GM23338 (cell line): ENCODE measurements at regions not wholly inside any gene's neighbourhood (a gene's known extent, or its start where the extent isn't known, plus 50 kb on each side); places are given as distances from the start of the nearest gene placed in this dataset.

ENCODE experiments used
- ATAC-seq: fragments of 200-7000 bp; cut with Tn5 transposase; 3 replicates; pipeline ENCODE4 v1.9.1; 2020
- DNase-seq: peaks from one replicate; pipeline ENCODE4 v3.0.0-alpha.2; 2015; ENCODE audit warnings: low spot score
- H2AFZ ChIP-seq: fragments of 200-600 bp; sonication (generic); 2 replicates; pipeline ENCODE4 v1.8.0; 2016; ENCODE audit warnings: antibody characterized with exemption, mild to moderate bottlenecking, moderate library complexity
- H3F3A ChIP-seq: fragments of 200-600 bp; sonication (generic); replicated peaks from 2 replicates; pipeline ENCODE4 v1.8.0; 2017; ENCODE audit warnings: antibody characterized with exemption, mixed run types, low read depth
- H3K27ac ChIP-seq: fragments of 200-600 bp; sonication (generic); 2 replicates; pipeline ENCODE4 v1.6.1; 2016; ENCODE audit warnings: low read depth
- H3K27me3 ChIP-seq: fragments of 200-600 bp; sonication (generic); 2 replicates; pipeline ENCODE4 v1.8.0; 2016; ENCODE audit warnings: mild to moderate bottlenecking, mixed run types, moderate library complexity; ENCODE audit not compliant: insufficient read depth
- H3K36me3 ChIP-seq: fragments of 200-600 bp; sonication (generic); 2 replicates; pipeline ENCODE4 v1.8.0; 2016; ENCODE audit warnings: mild to moderate bottlenecking; ENCODE audit not compliant: insufficient read depth
- H3K4me1 ChIP-seq: fragments of 200-600 bp; sonication (generic); 2 replicates; pipeline ENCODE4 v1.8.0; 2016; ENCODE audit warnings: mild to moderate bottlenecking, moderate library complexity; ENCODE audit not compliant: insufficient read depth
- H3K4me2 ChIP-seq: fragments of 200-600 bp; sonication (generic); 2 replicates; pipeline ENCODE4 v1.7.1; 2017; ENCODE audit warnings: mixed run types
- H3K4me3 ChIP-seq: fragments of 200-600 bp; sonication (generic); 2 replicates; pipeline ENCODE4 v1.6.1; 2016; ENCODE audit warnings: mixed run types
- H3K79me2 ChIP-seq: fragments of 200-600 bp; sonication (generic); replicated peaks from 2 replicates; pipeline ENCODE4 v1.8.0; 2017; ENCODE audit warnings: mild to moderate bottlenecking; ENCODE audit not compliant: insufficient read depth
- H3K9me2 ChIP-seq: fragments of 200-600 bp; sonication (generic); 2 replicates; pipeline ENCODE4 v1.8.0; 2017; ENCODE audit not compliant: insufficient read depth
- H4K20me1 ChIP-seq: fragments of 200-600 bp; sonication (generic); replicated peaks from 2 replicates; pipeline ENCODE4 v1.8.0; 2017; ENCODE audit warnings: mild to moderate bottlenecking; ENCODE audit not compliant: insufficient read depth
- H3K27ac Mint-ChIP-seq: 2 replicates; pipeline ENCODE4 v1.8.0; 2020; ENCODE audit warnings: inconsistent platforms, mild to moderate bottlenecking, moderate library complexity, mixed read lengths
- H3K27me3 Mint-ChIP-seq: 3 replicates; pipeline ENCODE4 v1.8.0; 2022; ENCODE audit warnings: low read depth, mild to moderate bottlenecking, moderate library complexity, mixed read lengths, inconsistent platforms; ENCODE audit not compliant: insufficient read depth, poor library complexity
- H3K36me3 Mint-ChIP-seq: 3 replicates; pipeline ENCODE4 v1.8.0; 2021; ENCODE audit warnings: low read depth, mild to moderate bottlenecking, inconsistent platforms, moderate library complexity, mixed read lengths
- H3K4me1 Mint-ChIP-seq: 3 replicates; pipeline ENCODE4 v1.8.0; 2020; ENCODE audit warnings: mild to moderate bottlenecking, inconsistent platforms, mixed read lengths
- H3K4me3 Mint-ChIP-seq: 3 replicates; pipeline ENCODE4 v1.8.0; 2021; ENCODE audit warnings: moderate library complexity, mild to moderate bottlenecking, inconsistent platforms, mixed read lengths
- H3K9me3 Mint-ChIP-seq: 3 replicates; pipeline ENCODE4 v1.8.0; 2020; ENCODE audit warnings: moderate library complexity, mild to moderate bottlenecking, inconsistent platforms, mixed read lengths
- CREB1 ChIP-seq: fragments of 250-450 bp; sonication (Bioruptor Pico); IDR thresholded peaks from 2 replicates; pipeline ENCODE4 v1.5.0; 2020; ENCODE audit warnings: low read depth, mild to moderate bottlenecking, moderate library complexity
- EZH2 ChIP-seq: fragments of 200-600 bp; sonication (generic); IDR thresholded peaks from one replicate; pipeline ENCODE4 v1.8.0; 2017; ENCODE audit warnings: antibody characterized with exemption, mild to moderate bottlenecking, low read depth; ENCODE audit not compliant: unreplicated experiment
- JUNB ChIP-seq: IDR thresholded peaks from one replicate; pipeline ENCODE4 v1.6.1; 2016; ENCODE audit warnings: antibody characterized with exemption; ENCODE audit not compliant: unreplicated experiment
- NANOG ChIP-seq: IDR thresholded peaks from 2 replicates; pipeline ENCODE4 v1.6.1; 2016; ENCODE audit warnings: antibody characterized with exemption, borderline replicate concordance
- POLR2AphosphoS5 ChIP-seq: IDR thresholded peaks from 2 replicates; pipeline ENCODE4 v1.6.1; 2016; ENCODE audit warnings: antibody characterized with exemption, low read depth
- STAT1 ChIP-seq: IDR thresholded peaks from one replicate; pipeline ENCODE4 v1.6.1; 2016; ENCODE audit warnings: antibody characterized with exemption; ENCODE audit not compliant: unreplicated experiment
- ZNF114 ChIP-seq: fragments of 250-450 bp; sonication (Bioruptor Pico); IDR thresholded peaks from 2 replicates; pipeline ENCODE4 v1.5.0; 2020; ENCODE audit warnings: mild to moderate bottlenecking, moderate library complexity
- ZNF331 ChIP-seq: fragments of 250-450 bp; sonication (Bioruptor Pico); IDR thresholded peaks from 2 replicates; pipeline ENCODE4 v1.5.0; 2020; ENCODE audit warnings: low read depth, mild to moderate bottlenecking, moderate library complexity
- TF ChIP-seq, protein P1 (sequence below), 2 experiments: fragments of 200-600 bp in 1 of 2; sonication (generic) in 1 of 2; conservative IDR thresholded peaks; 2 replicates each; pipeline versions ENCODE4 v1.5.1 to v1.6.1; 2016 to 2017; ENCODE audit warnings: antibody characterized with exemption in 2 of 2, low read depth in 2 of 2, mild to moderate bottlenecking in 2 of 2, moderate library complexity in 1 of 2
- TF ChIP-seq, protein P2 (sequence below): fragments of 250-450 bp; sonication (Bioruptor Pico); IDR thresholded peaks from 2 replicates; pipeline ENCODE4 v1.5.0; 2020; ENCODE audit warnings: mild to moderate bottlenecking, moderate library complexity
- TF ChIP-seq, protein P3 (sequence below): IDR thresholded peaks from 2 replicates; pipeline ENCODE4 v1.6.1; 2016; ENCODE audit warnings: antibody characterized with exemption
- TF ChIP-seq, protein P4 (sequence below): IDR thresholded peaks from one replicate; pipeline ENCODE4 v1.6.1; 2018; ENCODE audit warnings: antibody characterized with exemption; ENCODE audit not compliant: unreplicated experiment

DNA sequence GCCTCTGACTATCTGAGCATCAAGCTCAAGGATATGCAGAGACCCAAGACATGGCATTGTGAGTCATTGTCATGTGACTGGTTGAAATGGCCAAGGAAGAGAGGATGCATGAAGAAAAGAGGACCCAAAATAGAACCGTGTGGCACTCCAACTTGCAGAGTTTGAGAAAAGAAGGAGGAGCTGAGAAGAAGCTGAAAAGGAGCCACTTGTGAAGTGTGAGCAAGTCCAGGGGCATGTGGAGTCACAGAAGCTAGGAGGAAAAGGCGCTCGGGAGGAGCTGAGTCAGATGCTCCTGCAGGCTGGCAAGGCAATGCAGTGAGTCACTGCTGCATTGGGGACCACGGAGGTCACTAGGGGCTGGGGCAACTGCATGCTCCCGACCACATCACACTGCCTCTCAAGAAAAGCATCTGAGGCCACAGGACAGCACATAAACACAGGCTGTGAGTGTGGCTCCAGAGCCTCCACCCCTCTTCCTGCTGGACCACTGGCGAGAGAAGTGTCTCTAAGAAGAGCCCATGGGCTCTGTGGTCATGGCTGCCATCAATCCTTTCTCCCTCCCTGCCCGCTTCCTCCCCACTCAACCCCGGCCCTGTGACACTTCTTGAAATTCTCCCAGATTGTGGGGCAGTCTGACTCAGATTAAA lies 197.6 kb downstream of the DRD1 start:
- no peaks in the 10 kb centered on the region for H3K27me3 Mint-ChIP-seq
- TF ChIP-seq CREB1 (CRISPR knock-in tag) (no peak), STAT1 (no peak), NANOG (no peak), POLR2AphosphoS5 (no peak), JUNB (no peak), EZH2 (no peak), ZNF114 (CRISPR knock-in tag) (no peak), ZNF331 (no peak)
- TF ChIP-seq, protein P1, sequence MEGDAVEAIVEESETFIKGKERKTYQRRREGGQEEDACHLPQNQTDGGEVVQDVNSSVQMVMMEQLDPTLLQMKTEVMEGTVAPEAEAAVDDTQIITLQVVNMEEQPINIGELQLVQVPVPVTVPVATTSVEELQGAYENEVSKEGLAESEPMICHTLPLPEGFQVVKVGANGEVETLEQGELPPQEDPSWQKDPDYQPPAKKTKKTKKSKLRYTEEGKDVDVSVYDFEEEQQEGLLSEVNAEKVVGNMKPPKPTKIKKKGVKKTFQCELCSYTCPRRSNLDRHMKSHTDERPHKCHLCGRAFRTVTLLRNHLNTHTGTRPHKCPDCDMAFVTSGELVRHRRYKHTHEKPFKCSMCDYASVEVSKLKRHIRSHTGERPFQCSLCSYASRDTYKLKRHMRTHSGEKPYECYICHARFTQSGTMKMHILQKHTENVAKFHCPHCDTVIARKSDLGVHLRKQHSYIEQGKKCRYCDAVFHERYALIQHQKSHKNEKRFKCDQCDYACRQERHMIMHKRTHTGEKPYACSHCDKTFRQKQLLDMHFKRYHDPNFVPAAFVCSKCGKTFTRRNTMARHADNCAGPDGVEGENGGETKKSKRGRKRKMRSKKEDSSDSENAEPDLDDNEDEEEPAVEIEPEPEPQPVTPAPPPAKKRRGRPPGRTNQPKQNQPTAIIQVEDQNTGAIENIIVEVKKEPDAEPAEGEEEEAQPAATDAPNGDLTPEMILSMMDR (conservative IDR thresholded peaks at IDR 0.05; ENCODE audit: low read depth in 2 of 2): no peak
- TF ChIP-seq, protein P2, sequence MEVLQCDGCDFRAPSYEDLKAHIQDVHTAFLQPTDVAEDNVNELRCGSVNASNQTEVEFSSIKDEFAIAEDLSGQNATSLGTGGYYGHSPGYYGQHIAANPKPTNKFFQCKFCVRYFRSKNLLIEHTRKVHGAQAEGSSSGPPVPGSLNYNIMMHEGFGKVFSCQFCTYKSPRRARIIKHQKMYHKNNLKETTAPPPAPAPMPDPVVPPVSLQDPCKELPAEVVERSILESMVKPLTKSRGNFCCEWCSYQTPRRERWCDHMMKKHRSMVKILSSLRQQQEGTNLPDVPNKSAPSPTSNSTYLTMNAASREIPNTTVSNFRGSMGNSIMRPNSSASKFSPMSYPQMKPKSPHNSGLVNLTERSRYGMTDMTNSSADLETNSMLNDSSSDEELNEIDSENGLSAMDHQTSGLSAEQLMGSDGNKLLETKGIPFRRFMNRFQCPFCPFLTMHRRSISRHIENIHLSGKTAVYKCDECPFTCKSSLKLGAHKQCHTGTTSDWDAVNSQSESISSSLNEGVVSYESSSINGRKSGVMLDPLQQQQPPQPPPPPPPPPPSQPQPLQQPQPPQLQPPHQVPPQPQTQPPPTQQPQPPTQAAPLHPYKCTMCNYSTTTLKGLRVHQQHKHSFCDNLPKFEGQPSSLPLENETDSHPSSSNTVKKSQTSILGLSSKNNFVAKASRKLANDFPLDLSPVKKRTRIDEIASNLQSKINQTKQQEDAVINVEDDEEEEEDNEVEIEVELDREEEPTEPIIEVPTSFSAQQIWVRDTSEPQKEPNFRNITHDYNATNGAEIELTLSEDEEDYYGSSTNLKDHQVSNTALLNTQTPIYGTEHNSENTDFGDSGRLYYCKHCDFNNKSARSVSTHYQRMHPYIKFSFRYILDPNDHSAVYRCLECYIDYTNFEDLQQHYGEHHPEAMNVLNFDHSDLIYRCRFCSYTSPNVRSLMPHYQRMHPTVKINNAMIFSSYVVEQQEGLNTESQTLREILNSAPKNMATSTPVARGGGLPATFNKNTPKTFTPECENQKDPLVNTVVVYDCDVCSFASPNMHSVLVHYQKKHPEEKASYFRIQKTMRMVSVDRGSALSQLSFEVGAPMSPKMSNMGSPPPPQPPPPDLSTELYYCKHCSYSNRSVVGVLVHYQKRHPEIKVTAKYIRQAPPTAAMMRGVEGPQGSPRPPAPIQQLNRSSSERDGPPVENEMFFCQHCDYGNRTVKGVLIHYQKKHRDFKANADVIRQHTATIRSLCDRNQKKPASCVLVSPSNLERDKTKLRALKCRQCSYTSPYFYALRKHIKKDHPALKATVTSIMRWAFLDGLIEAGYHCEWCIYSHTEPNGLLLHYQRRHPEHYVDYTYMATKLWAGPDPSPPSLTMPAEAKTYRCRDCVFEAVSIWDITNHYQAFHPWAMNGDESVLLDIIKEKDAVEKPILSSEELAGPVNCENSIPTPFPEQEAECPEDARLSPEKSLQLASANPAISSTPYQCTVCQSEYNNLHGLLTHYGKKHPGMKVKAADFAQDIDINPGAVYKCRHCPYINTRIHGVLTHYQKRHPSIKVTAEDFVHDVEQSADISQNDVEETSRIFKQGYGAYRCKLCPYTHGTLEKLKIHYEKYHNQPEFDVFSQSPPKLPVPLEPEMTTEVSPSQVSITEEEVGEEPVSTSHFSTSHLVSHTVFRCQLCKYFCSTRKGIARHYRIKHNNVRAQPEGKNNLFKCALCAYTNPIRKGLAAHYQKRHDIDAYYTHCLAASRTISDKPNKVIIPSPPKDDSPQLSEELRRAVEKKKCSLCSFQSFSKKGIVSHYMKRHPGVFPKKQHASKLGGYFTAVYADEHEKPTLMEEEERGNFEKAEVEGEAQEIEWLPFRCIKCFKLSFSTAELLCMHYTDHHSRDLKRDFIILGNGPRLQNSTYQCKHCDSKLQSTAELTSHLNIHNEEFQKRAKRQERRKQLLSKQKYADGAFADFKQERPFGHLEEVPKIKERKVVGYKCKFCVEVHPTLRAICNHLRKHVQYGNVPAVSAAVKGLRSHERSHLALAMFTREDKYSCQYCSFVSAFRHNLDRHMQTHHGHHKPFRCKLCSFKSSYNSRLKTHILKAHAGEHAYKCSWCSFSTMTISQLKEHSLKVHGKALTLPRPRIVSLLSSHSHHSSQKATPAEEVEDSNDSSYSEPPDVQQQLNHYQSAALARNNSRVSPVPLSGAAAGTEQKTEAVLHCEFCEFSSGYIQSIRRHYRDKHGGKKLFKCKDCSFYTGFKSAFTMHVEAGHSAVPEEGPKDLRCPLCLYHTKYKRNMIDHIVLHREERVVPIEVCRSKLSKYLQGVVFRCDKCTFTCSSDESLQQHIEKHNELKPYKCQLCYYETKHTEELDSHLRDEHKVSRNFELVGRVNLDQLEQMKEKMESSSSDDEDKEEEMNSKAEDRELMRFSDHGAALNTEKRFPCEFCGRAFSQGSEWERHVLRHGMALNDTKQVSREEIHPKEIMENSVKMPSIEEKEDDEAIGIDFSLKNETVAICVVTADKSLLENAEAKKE (CRISPR knock-in tag): no peak
- TF ChIP-seq, protein P3, sequence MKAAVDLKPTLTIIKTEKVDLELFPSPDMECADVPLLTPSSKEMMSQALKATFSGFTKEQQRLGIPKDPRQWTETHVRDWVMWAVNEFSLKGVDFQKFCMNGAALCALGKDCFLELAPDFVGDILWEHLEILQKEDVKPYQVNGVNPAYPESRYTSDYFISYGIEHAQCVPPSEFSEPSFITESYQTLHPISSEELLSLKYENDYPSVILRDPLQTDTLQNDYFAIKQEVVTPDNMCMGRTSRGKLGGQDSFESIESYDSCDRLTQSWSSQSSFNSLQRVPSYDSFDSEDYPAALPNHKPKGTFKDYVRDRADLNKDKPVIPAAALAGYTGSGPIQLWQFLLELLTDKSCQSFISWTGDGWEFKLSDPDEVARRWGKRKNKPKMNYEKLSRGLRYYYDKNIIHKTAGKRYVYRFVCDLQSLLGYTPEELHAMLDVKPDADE: no peak
- TF ChIP-seq, protein P4, sequence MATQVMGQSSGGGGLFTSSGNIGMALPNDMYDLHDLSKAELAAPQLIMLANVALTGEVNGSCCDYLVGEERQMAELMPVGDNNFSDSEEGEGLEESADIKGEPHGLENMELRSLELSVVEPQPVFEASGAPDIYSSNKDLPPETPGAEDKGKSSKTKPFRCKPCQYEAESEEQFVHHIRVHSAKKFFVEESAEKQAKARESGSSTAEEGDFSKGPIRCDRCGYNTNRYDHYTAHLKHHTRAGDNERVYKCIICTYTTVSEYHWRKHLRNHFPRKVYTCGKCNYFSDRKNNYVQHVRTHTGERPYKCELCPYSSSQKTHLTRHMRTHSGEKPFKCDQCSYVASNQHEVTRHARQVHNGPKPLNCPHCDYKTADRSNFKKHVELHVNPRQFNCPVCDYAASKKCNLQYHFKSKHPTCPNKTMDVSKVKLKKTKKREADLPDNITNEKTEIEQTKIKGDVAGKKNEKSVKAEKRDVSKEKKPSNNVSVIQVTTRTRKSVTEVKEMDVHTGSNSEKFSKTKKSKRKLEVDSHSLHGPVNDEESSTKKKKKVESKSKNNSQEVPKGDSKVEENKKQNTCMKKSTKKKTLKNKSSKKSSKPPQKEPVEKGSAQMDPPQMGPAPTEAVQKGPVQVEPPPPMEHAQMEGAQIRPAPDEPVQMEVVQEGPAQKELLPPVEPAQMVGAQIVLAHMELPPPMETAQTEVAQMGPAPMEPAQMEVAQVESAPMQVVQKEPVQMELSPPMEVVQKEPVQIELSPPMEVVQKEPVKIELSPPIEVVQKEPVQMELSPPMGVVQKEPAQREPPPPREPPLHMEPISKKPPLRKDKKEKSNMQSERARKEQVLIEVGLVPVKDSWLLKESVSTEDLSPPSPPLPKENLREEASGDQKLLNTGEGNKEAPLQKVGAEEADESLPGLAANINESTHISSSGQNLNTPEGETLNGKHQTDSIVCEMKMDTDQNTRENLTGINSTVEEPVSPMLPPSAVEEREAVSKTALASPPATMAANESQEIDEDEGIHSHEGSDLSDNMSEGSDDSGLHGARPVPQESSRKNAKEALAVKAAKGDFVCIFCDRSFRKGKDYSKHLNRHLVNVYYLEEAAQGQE: no peak
- H3K27ac Mint-ChIP-seq: no peak overlapping the region
- ATAC-seq (no peak), DNase-seq (no peak)
- no peaks in the 10 kb centered on the region for H3K4me1 Mint-ChIP-seq
- H4K20me1 ChIP-seq: no peaks in the 10 kb centered on the region
- H3K79me2 ChIP-seq: no peaks in the 10 kb centered on the region
- no peaks in the 10 kb centered on the region for H3K9me3 Mint-ChIP-seq
- H3K4me2 ChIP-seq: no peak overlapping the region
- no peaks in the 10 kb centered on the region for H3K4me1 ChIP-seq
- H2AFZ ChIP-seq: no peak overlapping the region
- H3K4me3 ChIP-seq: no peak overlapping the region
- no peaks in the 10 kb centered on the region for H3K27me3 ChIP-seq
- H3K27ac ChIP-seq: no peak overlapping the region
- no peaks in the 10 kb centered on the region for H3K36me3 ChIP-seq
- no peaks in the 10 kb centered on the region for H3K9me2 ChIP-seq
- no peaks in the 10 kb centered on the region for H3K36me3 Mint-ChIP-seq
- H3F3A ChIP-seq: no peaks in the 10 kb centered on the region
- H3K4me3 Mint-ChIP-seq: no peak overlapping the region
